CD14-positive monocyte (primary cell): ENCODE measurements at regions not wholly inside any gene's neighbourhood (a gene's known extent, or its start where the extent isn't known, plus 50 kb on each side); places are given as distances from the start of the nearest gene placed in this dataset.

Experiments used
- DNase-seq, 3 donors: peaks; one replicate each; pipeline ENCODE4 v3.0.0-alpha.2; 2011 to 2022
- H2AFZ ChIP-seq: 2 replicates; pipeline ENCODE4 v1.6.0; 2012; ENCODE audit warnings: mild to moderate bottlenecking, low read depth, low read length, inconsistent platforms; ENCODE audit not compliant: insufficient read depth, poor library complexity, severe bottlenecking
- H3K27ac ChIP-seq, 2 donors: 1 replicate in 1 of 2; 2 replicates in 1 of 2; pipeline ENCODE4 v1.5.1; 2012 to 2013; ENCODE audit warnings: low read length in 2 of 2, control low read depth in 1 of 2, inconsistent platforms in 1 of 2, low read depth in 1 of 2, mild to moderate bottlenecking in 1 of 2
- H3K27me3 ChIP-seq, 2 donors: one replicate each; pipeline versions ENCODE4 v1.6.0 to v1.6.1; 2011 to 2013; ENCODE audit warnings: low read length in 2 of 2; ENCODE audit not compliant: control insufficient read depth in 2 of 2, insufficient read depth in 2 of 2
- H3K36me3 ChIP-seq, 2 donors: replicated peaks in 1 of 2; 1 replicate in 1 of 2; 2 replicates in 1 of 2; pipeline versions ENCODE4 v1.5.1 to v1.6.1; 2012 to 2013; ENCODE audit warnings: low read length in 2 of 2, control low read depth in 1 of 2, inconsistent platforms in 1 of 2, mild to moderate bottlenecking in 1 of 2; ENCODE audit not compliant: insufficient read depth in 2 of 2, control insufficient read depth in 1 of 2
- H3K4me1 ChIP-seq, 2 donors: 1 replicate in 1 of 2; 2 replicates in 1 of 2; pipeline versions ENCODE4 v1.5.1 to v1.6.1; 2012 to 2013; ENCODE audit warnings: low read length in 2 of 2, control low read depth in 1 of 2, inconsistent platforms in 1 of 2, mild to moderate bottlenecking in 1 of 2, moderate library complexity in 1 of 2; ENCODE audit not compliant: insufficient read depth in 2 of 2, control insufficient read depth in 1 of 2
- H3K4me2 ChIP-seq: replicated peaks from 2 replicates; pipeline ENCODE3; 2012; ENCODE audit warnings: low read length, moderate library complexity, mild to moderate bottlenecking; ENCODE audit not compliant: poor library complexity, severe bottlenecking; ENCODE audit errors: extremely low read depth
- H3K4me3 ChIP-seq, 3 experiments: fragments of 200-600 bp in 1 of 3; sonication (generic) in 1 of 3; replicated peaks in 1 of 3; 1 replicate in 2 of 3; 2 replicates in 1 of 3; pipeline ENCODE4 v1.5.1; 2011 to 2013; ENCODE audit warnings: low read length in 3 of 3, mild to moderate bottlenecking in 3 of 3, control low read depth in 2 of 3, low read depth in 2 of 3, inconsistent platforms in 1 of 3, moderate library complexity in 1 of 3
- H3K79me2 ChIP-seq: 2 replicates; pipeline ENCODE4 v1.6.0; 2012; ENCODE audit warnings: mild to moderate bottlenecking, control low read depth, inconsistent platforms, low read length, moderate library complexity; ENCODE audit not compliant: insufficient read depth
- H3K9ac ChIP-seq: 2 replicates; pipeline ENCODE4 v1.6.0; 2017; ENCODE audit warnings: low read length, mild to moderate bottlenecking; ENCODE audit not compliant: insufficient read depth, poor library complexity, severe bottlenecking
- H3K9me3 ChIP-seq, 2 donors: replicated peaks in 1 of 2; 1 replicate in 1 of 2; 2 replicates in 1 of 2; pipeline versions ENCODE4 v1.5.1 to v1.6.1; 2012 to 2013; ENCODE audit warnings: low read length in 2 of 2, control low read depth in 1 of 2; ENCODE audit not compliant: control insufficient read depth in 1 of 2, insufficient read depth in 1 of 2
- H4K20me1 ChIP-seq: 2 replicates; pipeline ENCODE4 v1.6.0; 2012; ENCODE audit warnings: mild to moderate bottlenecking, low read length, control low read depth, moderate library complexity; ENCODE audit not compliant: insufficient read depth
- H3K27ac Mint-ChIP-seq, 7 donors: one replicate each; pipeline ENCODE4 v1.8.0; 2020; ENCODE audit warnings: mild to moderate bottlenecking in 7 of 7, mixed read lengths in 7 of 7, moderate library complexity in 6 of 7, inconsistent platforms in 2 of 7
- H3K27me3 Mint-ChIP-seq, 3 donors: one replicate each; pipeline ENCODE4 v1.8.0; 2021 to 2022; ENCODE audit warnings: low read depth in 3 of 3, mild to moderate bottlenecking in 3 of 3, mixed read lengths in 3 of 3, moderate library complexity in 3 of 3, inconsistent platforms in 1 of 3
- H3K36me3 Mint-ChIP-seq, 2 donors: one replicate each; pipeline ENCODE4 v1.8.0; 2020; ENCODE audit warnings: mixed read lengths in 2 of 2, inconsistent platforms in 1 of 2, mild to moderate bottlenecking in 1 of 2
- H3K4me1 Mint-ChIP-seq: one replicate; pipeline ENCODE4 v1.8.0; 2020; ENCODE audit warnings: mild to moderate bottlenecking, mixed read lengths
- H3K4me3 Mint-ChIP-seq, 2 donors: one replicate each; pipeline ENCODE4 v1.8.0; 2020; ENCODE audit warnings: mild to moderate bottlenecking in 2 of 2, mixed read lengths in 2 of 2, moderate library complexity in 1 of 2
- H3K9me3 Mint-ChIP-seq, 7 donors: one replicate each; pipeline ENCODE4 v1.8.0; 2020 to 2022; ENCODE audit warnings: mixed read lengths in 7 of 7, mild to moderate bottlenecking in 6 of 7, moderate library complexity in 6 of 7, inconsistent platforms in 2 of 7
- WGBS: methylation state at CpG from one replicate; pipeline ENCODE4 v1.1.5; 2013; ENCODE audit warnings: missing lambda C conversion rate; ENCODE audit not compliant: insufficient coverage; 5-methylcytosine and 5-hydroxymethylcytosine counted together
- intact Hi-C, 2 donors: fragments of 100-400 bp; cut with micrococcal nuclease; formaldehyde crosslinking; loops; one replicate each; pipeline versions ENCODE4 v1.15.0 to v1.15.1; 2023
- TF ChIP-seq, protein P1 (sequence below): fragments of 200-600 bp; IDR thresholded peaks from one replicate; pipeline ENCODE4 v1.8.0; 2022; ENCODE audit warnings: antibody characterized with exemption, mild to moderate bottlenecking

GRCh38 chr13:19283836-19284235 is 102.2 kb upstream of the TUBA3C start:
- Histone ChIP-seq H4K20me1 (no peaks in the 10 kb centered on the region), H3K79me2 (no peaks in the 10 kb centered on the region), H3K27me3 (no peaks in the 10 kb centered on the region), H3K4me2 (no peak overlapping the region), H3K27ac (no peak overlapping the region), H3K4me1 (no peaks in the 10 kb centered on the region), H3K9ac (no peak overlapping the region), H3K4me3 (no peak overlapping the region), H3K36me3 (no peaks in the 10 kb centered on the region), H2AFZ (no peak overlapping the region), H3K9me3 (peaks cover 0 to 10% of the 10 kb centered on the region in 2 donors)
- no peaks in the 10 kb centered on the region for H3K36me3 Mint-ChIP-seq
- no peaks in the 10 kb centered on the region for H3K4me1 Mint-ChIP-seq
- WGBS = 80% methylated on average over 1 of the region's 1 CpG
- H3K9me3 Mint-ChIP-seq = peaks cover 3 to 11% (median 10%) of the 10 kb centered on the region in 7 donors
- intact Hi-C loops = no loop called here
- H3K27ac Mint-ChIP-seq = no peak overlapping the region
- no peaks in the 10 kb centered on the region for H3K27me3 Mint-ChIP-seq
- H3K4me3 Mint-ChIP-seq = no peak overlapping the region
- DNase-seq = no peak
- TF ChIP-seq, protein P1, sequence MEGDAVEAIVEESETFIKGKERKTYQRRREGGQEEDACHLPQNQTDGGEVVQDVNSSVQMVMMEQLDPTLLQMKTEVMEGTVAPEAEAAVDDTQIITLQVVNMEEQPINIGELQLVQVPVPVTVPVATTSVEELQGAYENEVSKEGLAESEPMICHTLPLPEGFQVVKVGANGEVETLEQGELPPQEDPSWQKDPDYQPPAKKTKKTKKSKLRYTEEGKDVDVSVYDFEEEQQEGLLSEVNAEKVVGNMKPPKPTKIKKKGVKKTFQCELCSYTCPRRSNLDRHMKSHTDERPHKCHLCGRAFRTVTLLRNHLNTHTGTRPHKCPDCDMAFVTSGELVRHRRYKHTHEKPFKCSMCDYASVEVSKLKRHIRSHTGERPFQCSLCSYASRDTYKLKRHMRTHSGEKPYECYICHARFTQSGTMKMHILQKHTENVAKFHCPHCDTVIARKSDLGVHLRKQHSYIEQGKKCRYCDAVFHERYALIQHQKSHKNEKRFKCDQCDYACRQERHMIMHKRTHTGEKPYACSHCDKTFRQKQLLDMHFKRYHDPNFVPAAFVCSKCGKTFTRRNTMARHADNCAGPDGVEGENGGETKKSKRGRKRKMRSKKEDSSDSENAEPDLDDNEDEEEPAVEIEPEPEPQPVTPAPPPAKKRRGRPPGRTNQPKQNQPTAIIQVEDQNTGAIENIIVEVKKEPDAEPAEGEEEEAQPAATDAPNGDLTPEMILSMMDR = no peak

- DNase-seq = no peak
- Histone ChIP-seq H3K36me3 (no peaks in the 10 kb centered on the region), H3K9ac (no peak overlapping the region), H3K27ac (no peak overlapping the region), H3K27me3 (no peaks in the 10 kb centered on the region), H4K20me1 (no peaks in the 10 kb centered on the region), H3K79me2 (no peaks in the 10 kb centered on the region), H3K4me3 (no peak overlapping the region), H2AFZ (no peak overlapping the region), H3K9me3 (peaks cover 0 to 3% of the 10 kb centered on the region in 2 donors), H3K4me1 (no peaks in the 10 kb centered on the region), H3K4me2 (no peak overlapping the region)
- Mint-ChIP-seq H3K36me3 (no peaks in the 10 kb centered on the region), H3K4me3 (no peak overlapping the region), H3K9me3 (peaks cover 3 to 10% (median 8%) of the 10 kb centered on the region in 7 donors), H3K27ac (no peak overlapping the region), H3K27me3 (peaks cover 0 to 2% (median 1%) of the 10 kb centered on the region in 3 donors), H3K4me1 (no peaks in the 10 kb centered on the region)
- intact Hi-C loops = no loop called here
- TF ChIP-seq, protein P1 = no peak
- WGBS = no CpG with 5 or more reads among the region's 1 CpG
Measured at GRCh38 chr13:19268331-19268730, 86.7 kb upstream of the TUBA3C start.
